Hippocampal formation (tissue), 2 donors: ENCODE measurements at regions not wholly inside any gene's neighbourhood (a gene's known extent, or its start where the extent isn't known, plus 50 kb on each side); places are given as distances from the start of the nearest gene placed in this dataset.

Experiments used
- DNase-seq, 2 donors: peaks; one replicate each; lab custom pipeline; 2025; lab: John Stamatoyannopoulos, UW

DNA sequence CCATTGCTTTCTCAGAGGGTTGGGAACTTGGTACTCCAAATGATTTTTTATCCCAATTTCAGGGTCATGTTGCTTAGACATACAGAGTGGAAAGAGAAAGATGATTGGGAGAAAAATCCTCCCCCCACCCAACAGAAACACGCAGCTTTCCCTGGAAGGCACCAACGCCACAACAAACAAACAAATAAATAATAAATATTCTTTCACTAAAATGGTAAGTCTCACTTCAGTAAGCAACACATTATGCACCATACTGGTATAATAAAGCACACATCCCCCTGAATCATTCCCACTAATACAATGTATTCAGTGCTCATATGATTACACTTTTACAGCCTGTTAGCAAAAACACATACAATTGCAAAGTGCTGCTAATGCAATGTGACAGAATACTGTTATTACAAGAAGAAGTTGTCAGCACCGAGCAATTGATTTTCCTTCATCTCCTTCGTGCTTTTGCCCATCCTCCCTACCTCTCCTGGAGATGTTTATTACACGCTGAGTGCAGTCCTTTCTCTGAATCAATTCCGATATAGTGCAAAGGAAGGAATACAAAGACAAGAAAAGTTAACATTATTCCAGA lies 359.9 kb downstream of the TXNL1 start:
- DNase-seq: no peak

DNA sequence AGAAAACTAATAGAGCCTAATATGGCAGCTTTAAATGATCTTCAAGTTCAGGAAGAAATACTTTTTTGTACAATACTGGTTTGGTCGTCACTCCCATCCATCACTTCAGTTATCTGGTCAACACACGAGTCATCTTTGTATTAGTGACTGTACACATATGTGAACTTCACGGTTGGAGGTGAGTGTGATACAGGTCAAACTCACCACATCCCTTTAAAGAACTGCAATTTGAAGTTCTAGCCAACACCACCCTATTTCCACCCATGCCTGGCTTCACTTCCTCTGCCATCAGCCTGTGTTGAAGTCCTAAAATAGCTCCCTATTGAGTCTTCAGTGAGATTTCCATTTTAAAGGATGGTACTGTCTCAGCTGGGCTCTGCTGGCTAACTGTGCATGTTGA lies 361.9 kb downstream of the TXNL1 start:
- no peak for DNase-seq

DNA sequence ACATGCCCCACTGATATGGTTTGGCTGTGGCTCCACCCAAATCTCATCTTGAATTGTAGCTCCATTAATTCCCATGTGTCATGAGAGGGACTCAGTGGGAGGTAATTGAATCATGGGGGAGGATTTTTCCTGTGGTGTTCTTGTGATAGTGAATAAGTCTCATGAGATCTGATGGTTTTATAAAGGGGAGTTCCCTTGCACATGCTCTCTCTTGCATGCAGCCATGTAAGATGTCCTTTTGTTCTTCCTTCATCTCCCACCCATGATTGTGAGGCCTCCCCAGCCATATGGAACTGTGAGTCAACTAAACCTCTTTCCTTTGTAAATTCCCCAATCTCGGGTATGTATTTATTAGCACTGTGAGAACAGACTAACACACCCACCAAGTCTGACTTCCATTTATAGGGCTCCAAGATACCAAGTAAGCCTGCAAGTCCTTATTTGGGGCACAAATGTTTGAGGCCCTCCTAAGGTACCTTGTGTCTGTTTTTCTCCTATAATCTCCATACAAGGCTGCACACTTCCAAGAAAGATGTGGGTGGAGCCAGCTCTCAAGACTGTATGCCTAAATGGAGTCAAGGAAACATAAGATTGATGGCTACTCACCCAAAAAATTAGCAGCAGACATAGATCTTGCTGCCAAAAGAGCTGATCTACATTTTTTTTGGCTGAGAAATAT lies 364.7 kb downstream of the TXNL1 start:
- DNase-seq: no peak

DNA sequence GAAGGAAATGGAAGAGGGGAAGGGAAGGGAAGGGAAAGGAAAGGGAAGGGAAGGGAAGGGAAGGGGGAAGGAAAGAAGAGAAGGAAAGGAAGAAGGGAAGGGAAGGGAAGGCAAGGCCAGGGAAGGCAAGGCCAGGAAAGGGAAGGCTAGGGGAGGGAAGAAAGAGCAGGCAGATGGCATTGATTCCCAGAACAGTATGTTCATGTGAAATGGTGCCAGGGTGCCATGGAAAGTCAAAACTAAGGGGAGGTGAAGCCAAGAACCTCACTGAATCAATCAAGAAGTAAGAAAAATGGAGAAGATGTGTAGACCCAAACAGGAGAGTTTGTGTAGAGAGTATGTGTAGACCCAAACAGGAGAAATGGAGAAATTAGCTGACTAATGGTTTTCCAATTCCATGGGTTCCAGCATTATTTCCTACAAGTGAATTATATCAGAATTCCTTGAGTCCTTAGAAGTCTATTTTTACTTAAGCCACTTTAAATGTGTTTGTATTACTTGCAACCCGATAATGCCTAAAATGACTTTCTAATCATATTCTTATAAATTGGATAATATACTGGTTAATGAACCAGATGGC lies 367.6 kb downstream of the TXNL1 start:
- DNase-seq: no peak

DNA sequence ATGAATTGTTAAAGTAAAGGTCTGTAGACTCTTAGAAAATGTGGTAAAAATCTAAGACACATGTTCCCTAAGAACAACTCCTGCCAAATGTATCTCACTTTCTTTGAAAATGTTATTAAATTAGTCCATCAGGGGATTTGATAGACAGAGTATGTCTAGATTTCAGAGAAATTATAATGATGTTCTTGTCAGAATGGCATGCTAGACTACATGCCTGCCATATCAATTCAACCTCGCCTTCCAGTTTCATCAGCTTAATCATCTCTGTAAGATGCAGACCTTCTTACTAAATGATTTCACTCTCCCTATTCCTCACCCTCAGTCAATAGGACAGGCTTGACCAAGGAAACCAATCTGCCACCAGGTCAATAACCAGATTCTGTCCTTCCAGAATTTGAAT lies 368.4 kb downstream of the TXNL1 start:
- DNase-seq: no peak

DNA sequence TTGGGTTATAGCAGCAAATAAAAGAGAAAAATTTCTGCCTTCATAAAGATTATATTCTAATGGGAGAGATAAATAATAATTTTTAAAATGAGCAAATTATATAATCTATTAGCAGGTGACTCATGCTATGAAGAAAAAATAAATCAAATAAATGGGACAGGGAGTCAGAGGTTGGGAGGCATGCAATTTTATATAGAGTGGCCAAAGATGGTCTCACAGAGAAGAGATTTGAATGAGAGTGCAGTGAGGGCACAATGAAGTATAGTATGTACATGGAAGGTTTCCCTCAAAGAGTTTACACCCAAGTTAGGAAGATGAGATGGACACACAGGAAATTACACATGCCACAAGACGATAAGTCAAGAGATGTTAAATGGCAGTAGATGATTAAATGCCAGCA lies 369.4 kb downstream of the TXNL1 start:
- DNase-seq: no peak

DNA sequence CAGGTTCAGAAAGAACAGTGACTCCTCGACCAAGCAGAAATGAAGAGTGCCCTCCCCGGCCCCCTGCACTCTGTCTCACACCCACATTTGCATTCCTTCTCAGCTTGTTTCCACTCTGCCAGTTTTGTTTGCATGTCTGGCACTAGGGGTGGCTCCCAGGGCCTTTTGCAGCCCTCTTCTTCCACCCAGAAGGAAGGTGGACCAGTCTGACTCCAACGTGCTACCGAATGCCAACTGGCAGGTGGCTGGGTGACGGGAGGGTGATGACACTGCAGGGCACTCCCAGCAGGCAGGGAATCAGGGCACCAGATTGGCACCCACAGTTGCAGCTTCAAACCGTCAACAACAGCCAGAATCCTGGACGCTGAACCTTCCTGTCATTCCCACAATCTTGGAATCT lies 371.1 kb downstream of the TXNL1 start:
- DNase-seq: no peak

DNA sequence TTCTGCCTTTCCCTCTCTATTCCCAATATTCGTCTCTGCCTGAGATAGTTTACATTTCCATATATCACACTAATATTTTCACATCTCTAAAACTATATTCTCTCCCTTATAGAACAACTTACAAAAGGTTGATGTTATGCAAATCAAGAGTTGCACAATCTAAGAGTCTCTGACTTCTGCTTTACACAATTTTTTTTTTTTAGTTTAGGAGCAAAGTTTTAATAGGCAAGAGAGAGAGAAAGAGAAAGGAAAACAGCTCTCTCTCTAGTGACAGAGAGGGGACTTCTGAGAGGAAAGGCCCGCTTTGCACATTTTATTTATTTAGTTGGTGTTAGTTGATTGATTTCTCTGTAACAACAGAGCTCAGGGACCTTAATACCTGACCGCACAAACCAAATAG lies 380.2 kb downstream of the TXNL1 start:
- DNase-seq: no peak

DNA sequence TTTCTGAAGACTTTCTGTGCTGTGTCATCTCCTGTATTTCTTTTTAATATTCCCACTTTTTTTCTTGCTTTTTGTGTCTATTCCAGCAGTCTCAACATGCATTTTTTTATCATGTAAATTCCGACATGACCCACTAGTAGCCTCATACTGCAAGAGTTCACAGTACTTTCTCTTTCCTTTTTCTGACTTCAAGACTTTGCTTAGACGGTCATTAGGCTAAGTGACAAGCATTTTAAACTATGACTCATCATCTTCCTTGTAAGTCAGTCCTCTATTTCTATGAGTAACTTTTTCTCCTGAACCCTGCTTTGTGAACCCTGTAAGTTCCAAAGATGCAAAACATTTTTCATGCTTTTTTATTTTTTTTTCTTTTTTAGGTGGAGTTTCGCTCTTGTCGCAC lies 381.2 kb downstream of the TXNL1 start:
- DNase-seq: no peak

DNA sequence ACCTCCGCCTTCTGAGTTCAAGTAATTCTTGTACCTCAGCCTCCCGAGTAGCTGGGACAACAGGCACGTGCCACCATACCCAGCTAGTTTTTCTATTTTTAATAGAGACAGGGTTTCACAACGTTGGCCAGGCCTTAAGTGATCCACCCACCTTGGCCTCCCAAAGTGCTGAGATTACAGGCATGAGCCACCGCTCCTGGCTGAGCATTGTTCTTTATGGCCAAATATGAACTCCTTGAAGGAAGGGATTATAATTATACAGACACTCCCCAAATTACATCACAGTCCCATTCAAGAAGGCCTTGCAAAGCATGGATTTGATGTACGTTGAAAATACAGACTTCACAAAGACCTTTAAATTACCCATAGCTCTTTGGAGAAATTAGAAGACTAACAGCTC lies 381.7 kb downstream of the TXNL1 start:
- no peak for DNase-seq

DNA sequence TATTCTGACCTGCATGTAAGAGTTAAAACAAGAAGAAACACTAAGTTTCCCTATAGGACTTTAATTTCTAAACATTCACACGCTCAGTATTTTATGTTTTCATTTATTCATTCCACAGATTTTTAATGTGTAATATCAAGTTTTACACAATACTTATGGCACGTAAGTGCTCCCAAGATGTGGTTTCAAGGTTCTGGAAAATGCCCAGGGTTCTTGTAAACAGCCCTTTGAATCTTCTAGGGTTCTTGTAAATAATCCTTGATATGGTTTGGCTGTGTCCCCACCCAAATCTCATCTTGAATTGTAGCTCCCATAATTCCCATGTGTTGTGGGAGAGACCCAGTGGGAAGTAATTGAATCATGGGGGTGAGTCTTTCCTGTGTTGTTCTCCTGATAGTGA lies 383.0 kb downstream of the TXNL1 start:
- no peak for DNase-seq

DNA sequence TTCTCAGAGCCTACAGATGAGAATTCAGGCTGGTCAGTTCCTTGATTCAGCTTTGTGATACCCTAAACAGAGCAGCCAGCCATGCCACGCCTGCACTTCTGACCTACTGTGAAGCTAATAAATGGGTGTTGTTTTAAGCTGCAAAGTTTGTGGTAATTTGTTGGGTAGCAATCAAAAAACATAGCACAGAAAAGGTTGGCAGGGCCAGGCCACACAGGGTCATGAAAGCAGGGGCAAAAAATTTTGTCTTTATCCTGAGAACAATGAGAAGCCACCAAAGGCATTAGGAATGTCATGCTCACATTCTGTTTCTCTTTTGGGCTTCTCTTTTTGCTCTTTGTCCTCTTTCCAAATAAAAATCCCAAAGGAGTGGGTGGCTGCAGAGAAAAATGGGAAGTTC lies 385.9 kb downstream of the TXNL1 start:
- no peak for DNase-seq

DNA sequence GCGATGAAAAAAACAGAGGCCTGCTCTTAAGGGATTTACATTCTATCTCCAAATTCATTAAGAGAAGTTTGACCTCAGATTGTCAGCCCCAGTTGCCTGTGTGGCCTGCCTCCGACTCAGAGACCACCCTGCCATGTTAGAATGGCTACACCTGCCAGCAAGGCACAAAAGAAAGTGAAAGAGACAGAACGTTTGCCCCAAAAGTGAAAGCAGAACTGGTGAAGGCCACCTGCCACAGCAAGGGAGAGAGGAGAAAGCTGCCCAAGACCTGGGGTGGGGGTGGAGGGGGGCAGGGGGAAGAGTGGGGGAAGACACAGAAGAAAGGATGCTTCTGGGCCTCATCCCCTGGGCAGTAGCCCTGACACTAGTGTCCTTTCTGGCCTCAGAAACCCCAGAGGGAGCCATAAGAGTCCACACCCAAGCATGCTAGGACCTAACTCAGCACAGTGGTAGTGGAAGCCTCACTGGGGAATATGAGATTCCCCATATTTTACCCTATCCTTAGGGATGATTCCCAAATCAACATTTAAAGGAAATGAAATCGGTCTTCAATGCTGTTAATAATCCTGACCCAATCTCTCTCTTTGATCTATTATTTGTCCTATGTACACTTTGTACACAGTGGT lies 389.7 kb downstream of the TXNL1 start:
- DNase-seq: no peak

DNA sequence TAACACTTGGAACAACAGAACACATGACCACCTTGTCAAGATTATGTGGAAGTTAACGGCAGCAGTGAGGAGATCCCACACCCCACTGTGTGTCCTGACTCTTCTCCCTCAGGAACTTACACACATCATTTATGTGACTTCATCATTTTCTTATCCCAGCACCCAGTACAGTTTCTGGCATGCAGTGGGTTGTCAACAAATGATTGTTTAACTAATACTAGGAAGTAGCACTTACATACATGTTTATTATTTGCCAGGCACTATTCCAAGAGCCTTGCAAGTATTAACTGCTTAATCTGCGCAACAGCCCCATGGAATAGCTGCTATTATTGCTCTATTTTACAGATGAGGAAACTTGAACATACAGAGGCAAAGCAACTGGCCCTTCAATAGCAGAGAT lies 391.5 kb downstream of the TXNL1 start:
- DNase-seq: no peak

DNA sequence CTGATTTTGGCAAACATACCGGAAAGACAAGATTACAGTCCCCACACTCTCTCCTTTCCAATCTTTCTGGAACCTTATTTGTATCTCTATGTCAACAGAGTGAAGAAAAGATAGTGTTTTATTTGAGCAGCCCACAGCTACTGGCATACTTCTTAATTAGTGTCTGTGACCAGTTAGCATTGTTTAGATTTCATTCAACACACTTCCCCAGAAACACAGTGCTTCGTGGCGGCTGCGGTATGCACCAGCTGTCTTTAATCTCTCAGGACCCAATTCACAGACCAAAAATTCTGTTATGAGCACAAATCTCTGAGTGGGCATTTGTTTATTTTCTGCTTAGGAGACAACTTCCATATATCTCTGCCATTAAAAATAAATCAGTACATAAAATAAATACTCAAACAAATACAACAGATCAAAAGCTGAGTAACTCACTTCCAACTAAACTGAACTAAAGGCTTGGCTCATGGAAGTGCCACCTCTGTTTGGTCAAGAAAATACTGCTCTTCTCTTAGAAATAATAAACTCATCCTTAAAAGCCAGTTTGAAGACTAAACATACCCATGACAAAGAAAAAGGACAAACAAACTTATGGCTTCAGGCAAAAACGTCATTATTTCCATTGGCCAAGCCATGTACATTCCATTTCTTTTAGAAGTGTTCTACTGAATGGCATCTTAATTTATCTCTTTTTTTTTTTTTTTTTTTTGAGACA lies 392.4 kb downstream of the TXNL1 start:
- DNase-seq: no peak

DNA sequence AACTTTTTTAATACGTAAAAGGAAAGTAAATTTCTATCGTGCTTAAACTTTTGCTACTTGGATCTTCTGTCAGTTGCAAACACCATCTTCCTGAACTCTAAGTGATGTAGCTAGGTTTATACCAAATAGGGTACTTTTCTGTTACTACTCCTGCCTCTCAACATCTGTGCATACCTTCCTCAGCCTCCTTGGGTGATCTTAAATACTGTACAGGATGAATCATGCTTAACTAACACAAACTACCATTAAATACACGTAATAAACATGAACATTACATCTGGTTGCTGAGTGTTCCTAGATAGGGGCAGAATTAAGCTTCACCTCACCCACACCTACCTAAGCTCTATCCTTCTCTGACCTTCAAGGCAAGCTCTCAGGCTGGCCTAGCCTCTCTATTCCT lies 398.0 kb downstream of the TXNL1 start:
- DNase-seq: no peak

DNA sequence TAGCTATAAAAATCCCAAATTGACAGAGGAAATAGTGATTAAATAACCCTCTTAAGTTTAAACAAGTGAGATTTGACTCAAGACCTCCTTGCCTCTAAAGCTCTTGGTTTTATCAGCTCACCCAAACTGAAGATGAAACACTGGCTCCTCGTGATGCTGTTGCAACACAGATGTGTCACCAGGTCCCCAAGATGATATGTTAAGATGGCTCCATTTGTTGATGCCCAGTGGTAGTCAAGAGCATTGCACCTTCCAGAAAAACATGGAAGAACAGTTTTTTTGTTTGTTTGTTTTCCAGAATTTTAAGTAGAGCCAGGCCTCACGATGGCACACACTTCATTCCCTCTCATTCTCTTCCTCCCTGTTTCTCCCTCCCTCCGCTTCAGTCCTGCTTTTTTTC lies 399.8 kb downstream of the TXNL1 start:
- no peak for DNase-seq

DNA sequence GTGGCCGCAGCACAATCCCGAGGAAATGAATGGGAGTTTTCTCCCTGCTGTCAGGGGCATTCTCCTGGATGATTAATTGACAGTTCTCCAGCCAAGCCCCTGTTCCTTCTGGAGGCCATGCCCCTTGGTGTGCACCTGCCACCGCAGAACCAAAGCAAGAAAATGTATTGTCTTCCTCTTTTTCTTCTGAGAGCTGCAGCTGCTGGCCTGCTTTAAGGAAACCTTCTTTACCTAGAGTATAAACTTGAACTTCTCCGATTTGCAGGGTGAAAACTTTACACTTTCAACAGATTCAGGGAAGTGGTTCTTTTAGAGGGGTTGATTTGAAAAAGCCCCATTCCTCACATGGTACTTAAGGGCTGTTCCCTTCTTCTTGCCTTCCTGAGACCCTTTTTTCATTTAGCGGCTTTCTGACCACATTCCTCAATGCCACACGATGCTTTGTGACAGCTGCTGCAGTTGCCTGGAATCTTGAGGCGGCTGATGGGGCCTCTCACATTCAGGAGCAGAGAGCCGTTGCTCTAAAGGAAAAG lies 402.8 kb downstream of the TXNL1 start:
- no peak for DNase-seq

DNA sequence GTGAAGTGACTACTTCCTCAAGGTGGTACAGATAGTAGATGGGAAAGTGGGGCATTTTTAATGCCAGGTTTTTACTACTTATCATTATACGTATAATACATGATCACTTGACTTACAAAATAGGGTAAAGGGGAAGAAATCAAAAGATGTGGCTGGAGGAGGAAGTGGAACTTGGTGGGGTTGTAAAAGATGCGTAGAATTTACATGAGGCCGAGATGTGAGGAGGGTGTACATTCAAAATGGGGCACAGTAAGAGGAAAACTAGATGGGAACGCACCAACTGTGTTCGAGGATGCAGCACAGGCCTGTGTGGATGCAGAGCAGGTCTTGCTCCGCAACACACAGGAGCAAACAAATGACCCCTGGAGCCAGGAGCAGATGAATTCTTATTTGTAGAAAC lies 403.3 kb downstream of the TXNL1 start:
- no peak for DNase-seq

DNA sequence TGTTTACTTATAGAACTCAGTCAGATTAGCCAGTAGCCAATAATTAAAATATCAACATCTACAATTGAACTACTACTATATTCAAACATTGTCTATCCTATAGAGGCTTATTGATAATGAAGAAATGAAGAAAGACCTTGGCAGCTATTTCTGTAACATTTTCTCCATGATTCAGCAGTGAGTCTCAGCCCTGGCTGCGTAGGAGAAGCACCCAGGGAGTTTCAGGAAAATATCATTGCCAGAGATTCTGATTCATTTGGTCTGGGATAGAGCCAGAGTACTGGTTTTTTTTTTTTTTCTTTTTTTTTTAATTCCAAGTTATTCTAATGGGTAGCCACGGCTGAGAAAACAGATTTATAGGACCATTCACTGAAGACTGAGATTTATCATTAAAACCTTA lies 404.8 kb downstream of the TXNL1 start:
- DNase-seq: peak in 1 of 2 donors; percentile 34

DNA sequence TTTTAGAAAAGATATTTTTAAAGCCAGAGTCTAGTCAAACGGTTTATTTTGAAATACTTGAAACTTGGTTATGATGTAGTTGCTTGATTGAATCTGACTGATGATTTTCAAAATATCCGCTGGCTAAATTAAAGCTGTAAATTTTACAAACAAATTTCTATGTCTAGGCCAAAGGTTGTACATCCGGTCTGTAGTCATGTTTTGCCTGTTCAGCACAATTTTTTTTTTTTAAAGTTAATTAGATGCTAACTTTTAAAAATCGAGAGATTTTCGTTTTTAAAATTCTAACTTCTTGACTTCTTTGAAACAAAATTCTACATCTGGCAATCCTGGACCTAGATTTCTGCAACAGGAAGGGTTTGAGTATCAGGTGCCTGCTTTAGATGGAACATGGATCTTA lies 412.4 kb downstream of the TXNL1 start:
- DNase-seq: no peak
